ENCODE measurements at regions not wholly inside any gene's neighbourhood (a gene's known extent, or its start where the extent isn't known, plus 50 kb on each side); places are given as distances from the start of the nearest gene placed in this dataset.

DNA sequence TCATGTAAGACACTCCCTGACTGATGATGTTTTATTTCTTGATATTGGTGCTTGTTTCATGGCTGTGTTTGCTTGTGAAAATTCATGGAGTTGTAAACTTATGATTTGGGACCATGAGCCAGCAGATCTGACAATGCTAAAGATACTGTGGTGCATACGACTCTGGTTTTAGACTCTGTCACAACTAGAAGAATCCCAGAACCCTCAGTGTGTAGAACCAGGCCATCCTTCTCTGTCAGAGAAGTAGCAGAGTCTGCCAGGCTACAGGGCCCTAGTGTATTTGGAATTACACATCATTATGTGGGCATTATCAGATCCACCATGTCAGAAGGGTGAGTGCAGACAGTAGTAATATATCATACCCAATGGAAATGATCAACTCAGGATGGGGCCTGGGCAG, 209.8 kb upstream of the POU2AF2 start:
- no peak for DNase-seq (ENCODE audit: low spot score)

DNA sequence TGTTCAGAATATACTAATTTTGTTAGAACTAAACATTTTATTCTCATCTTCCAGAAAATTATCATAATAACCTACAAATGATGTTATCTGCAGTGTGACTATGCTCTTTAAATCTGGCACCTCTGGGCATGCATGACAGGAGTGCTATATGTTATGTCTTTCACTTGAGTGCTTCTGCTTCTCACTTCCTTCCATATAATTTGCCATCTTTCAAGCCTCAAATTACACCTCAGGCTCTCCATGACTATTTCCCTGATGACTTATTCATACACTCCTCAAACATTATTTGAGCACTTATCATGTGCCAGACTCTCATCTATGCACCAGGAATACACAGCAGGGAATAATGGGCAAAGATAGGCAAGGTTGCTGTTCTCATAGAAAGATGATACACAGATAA, 219.3 kb upstream of the POU2AF2 start:
- no peak for DNase-seq (ENCODE audit: low spot score)

DNA sequence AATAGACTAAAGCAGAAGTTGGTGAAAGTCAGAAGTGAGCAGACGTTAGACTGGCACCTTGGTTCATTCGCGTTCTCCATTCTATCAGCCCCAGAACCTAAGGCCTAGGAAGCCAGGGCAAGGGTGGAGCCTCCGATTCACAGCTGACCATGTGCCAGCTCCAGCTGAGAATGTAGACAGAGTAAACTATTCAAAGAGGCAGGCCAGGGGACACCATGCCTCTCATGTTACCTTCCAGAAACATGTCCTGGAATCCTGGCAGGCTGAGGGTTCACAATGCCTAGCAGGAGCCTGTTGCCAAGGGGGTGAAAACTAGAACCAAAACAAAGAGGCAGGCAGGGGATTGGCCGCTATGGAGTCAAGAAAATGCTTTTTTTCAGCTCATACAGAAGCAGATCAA, 224.4 kb upstream of the POU2AF2 start:
- no peak for DNase-seq (ENCODE audit: low spot score)

DNA sequence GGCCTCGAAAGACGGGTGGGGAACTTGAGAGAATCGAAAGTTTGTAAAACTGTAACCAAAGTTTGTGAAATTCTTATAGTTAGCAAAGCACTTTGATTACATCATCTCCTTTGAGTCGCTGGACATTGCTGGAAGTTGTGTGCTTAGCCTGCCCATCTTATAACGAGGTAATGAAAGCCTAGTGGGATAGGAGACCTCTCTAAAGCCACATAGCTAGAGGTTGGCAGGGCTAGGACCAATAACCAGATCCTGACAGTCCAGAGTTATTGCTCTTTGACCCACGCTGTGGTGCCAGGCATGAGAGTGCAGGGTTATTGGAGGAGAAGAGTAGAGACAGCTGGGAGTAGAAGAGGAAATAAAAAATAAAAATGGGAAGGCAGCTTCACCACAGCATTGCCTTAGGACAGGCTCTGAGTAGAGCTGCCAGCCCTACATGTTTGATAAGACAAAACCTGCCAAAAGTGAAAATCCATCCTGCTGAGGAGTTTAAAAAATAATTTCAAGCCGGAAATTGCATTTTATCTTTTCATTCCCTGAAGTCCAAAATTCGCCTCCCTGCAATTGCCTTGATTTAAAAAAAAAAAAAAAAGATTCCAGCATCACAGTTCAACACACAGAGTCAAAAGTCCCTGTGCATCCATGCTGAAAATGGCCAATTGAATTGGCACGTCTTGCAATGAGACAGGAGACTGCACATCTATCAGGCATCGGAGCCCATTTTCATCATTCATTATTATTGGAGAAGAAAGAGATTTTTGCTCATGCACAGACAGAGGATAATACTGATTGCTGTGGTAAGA, 225.5 kb upstream of the POU2AF2 start:
- DNase-seq (ENCODE audit: low spot score): no peak

DNA sequence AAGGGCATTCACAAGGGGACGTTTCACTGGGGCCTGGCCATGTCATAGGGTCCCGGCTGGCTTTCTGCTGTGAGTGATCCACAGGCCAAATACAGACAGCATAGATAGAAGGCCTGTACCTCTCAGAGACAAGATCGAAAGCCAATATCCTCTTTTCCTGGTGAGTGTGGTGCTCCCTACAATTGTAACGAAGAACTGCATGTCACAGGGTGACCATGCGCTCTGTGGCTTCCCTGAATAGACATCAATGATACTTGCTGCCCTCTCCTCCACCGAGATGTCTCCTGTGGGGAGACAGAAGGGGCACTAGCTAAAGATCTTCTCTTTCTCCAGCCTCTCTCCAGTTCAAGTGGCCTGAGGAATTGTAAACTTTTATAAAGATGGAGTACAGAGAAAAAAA, 226.1 kb upstream of the POU2AF2 start:
- DNase-seq (ENCODE audit: low spot score): no peak

DNA sequence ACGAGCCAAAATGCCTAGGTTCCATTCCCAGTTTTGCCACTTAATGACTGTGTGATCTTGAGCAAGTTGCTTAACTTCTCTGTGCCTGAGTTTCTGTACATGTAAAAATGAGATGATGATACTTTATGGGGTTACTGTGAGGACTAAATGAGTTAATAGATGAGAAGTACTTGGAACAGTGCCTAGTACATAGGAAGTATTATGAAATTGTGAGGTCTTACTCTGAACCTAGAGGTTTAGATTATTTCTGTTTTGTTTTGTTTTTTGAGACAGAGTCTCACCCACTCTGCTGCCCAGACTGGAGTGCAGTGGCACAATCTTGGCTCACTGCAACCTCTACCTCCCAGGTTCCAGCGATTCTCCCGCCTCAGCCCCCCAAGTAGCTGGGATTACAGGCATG, 227.0 kb upstream of the POU2AF2 start:
- DNase-seq (ENCODE audit: low spot score): no peak

DNA sequence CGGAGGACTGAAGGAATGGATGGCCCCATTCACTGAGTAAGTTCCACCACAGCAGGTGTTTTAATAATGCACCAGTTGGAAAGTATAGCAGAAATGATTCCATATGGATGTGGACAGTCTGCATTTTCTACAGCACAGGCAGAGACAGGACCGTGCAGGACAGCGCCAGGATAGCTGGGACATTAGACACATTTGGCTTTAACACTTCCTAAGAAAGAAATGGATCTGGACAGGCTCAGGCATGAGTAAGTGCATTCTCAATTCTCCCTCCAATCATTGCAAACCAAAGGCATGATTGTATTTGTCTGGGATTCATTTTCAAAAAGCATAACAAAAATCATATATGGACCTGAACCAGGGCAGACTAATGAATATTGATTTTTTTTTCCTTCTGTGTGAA, 233.0 kb upstream of the POU2AF2 start:
- no peak for DNase-seq (ENCODE audit: low spot score)

DNA sequence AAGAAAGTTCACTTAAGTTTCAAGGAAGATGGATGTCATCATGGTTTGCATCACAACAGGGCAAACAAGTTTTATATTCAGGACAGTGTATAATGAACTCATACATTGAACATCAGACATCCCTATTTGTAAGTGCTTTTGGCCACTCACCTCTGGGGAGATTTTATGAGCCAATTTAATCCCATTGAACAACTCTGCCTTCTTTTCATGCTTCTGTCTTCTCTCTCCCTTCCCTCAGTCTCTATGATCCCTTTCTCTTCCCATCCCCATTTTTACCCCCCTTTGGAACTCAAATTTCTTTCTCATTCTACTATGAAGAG, 234.3 kb upstream of the POU2AF2 start:
- DNase-seq (ENCODE audit: low spot score): no peak

DNA sequence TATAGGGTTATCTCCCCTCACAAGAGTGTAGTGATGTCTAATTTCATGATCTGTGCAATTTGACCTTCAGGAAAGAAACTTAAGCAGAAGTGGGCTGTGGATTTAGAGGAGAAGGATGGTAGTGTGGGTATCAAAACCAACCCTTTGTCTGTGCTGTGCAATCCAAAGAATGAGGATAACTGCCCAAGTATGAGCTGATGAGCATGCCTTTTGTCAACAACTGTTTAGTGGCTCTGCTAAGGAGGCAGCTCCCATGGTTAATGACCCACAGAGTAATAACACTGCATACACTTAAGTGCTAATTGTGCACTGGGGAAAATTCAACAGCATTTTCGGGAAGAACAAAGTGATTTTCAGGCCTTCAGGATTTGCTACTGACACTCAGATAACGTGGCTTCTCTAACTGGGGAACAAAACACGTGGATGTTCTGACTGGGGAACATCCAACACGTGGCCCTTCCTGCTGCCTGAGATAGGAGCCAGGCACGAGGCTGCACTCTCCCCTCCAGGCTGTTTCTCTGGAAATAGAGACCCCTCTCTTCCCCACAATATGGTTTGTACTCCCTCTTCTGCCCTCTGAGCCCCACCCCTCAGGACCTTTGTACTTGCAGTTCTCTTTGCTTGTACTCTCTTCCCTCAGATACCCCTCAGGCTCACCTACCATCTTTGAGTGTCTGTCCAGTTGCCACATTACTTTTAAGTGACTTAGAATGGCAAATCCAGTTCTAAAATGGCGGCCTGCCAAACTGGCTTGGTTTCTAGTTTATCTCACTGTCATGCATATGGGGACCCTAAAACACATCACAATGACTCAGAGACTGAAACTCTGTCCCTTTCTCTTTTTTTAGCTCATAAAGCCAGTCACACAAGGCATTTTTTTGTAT, 234.9 kb upstream of the POU2AF2 start:
- DNase-seq (ENCODE audit: low spot score): no peak

DNA sequence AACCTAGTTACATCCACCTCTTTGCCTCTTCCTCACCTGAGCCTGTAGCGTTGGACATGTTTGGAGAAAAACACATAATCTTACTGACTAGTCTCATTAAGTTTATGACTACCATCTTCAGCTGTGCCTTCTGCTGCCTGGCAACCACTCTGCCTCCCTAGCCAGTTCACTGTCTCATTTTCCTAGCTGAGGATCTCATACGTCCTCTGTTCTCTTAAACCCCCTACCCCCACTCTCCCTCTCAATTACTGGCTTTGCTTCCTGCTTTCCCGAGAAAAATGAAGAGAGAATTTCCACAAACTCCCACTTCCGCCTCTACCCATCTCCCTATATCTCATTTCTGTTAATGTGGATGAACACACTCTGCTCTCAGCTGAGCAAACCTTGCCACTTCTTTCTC, 239.3 kb upstream of the POU2AF2 start:
- no peak for DNase-seq (ENCODE audit: low spot score)

DNA sequence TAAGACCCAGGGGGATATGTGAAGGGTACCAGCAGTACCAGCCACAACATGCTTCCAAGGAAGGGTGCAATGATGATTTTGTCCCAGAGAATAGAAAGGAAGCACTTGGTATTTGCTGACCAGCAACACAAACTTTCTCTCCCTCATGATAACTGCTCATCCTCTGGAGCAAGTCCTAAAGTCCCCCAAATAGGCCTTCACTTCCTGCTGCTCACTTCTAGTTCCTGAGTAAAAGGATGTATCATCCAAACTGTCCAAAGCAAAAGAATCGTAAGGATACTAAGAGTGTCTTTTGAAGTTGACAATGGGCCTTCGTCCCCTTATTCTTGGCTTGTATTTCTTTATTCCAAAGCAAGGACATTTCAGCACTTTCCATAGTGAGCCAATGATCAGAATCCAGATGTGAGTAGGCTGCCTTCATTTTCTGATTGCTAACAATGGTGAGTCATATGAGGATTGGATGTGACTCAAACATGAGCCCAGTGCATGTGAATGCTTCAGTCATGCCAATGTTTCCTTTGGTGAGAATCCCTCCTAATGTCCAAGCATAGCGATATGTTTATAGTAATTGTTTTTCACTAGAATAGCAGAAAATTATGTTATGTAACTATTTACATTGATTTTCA, 243.4 kb upstream of the POU2AF2 start:
- no peak for DNase-seq (ENCODE audit: low spot score)

DNA sequence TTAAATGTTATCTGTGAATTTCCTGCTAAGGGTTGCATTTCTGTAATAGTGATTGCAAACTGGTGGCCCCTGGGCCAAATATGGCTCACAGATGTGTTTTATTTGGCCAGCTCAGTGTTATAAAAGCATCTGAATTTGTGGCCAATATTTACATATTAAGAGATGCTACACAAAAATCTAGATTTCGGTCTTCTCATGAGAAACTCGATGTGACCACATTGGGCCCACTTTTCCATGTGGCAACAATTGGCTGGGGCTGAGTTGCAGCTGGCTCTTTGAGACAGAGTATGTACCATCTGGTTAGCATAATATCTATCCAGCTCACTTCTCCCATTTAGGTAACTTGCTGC, 244.5 kb upstream of the POU2AF2 start:
- no peak for DNase-seq (ENCODE audit: low spot score)

DNA sequence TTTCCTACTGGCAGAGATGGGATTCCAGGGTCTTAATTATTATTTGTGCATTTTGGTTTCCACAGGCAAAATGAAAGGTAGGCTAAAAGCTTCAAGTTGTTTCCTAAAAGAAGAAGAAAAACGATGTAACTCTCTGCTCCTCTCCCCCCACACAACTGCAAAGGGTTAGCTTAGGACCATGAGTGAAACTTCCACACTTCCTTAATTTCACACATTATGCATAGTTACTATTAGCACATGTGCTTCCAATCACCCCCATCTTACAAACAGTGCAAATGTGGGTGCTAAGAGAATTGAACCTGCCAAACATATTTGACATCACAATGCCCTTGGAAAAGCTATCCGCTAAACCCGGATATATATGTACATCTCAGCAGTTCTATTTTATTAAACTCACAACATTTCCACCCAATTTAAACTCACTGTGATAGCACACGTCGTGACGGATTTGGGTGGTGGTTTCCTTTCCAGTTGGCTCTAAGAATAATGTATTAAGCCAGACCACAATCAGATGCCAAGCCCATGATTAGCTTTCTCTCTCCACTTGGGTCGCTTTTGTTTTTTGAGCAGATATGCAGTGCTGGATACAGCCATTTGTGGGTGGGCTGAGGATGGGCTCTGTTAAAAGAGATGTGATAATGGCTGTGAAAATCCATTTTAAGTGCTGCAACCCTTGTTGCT, 245.0 kb upstream of the POU2AF2 start:
- DNase-seq (ENCODE audit: low spot score): no peak

DNA sequence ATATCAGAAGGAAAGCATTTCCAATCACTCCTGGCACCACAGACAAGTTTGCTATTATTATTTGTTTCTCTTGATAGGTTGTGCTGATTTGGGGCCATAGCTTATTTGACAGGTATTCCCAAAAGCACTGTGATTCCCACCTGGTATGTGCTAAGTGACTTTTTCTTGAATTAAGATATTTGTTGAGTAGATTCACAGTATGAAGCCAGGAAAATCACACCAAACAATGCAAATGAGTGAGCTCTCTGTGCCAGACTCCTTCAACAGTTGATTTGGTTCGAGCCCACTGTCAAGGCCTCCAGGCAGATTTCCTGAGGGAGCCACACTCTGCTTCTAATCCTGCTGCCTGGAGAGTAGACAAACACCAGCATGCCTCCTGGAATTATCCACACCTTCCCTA, 253.0 kb upstream of the POU2AF2 start:
- no peak for DNase-seq (ENCODE audit: low spot score)

DNA sequence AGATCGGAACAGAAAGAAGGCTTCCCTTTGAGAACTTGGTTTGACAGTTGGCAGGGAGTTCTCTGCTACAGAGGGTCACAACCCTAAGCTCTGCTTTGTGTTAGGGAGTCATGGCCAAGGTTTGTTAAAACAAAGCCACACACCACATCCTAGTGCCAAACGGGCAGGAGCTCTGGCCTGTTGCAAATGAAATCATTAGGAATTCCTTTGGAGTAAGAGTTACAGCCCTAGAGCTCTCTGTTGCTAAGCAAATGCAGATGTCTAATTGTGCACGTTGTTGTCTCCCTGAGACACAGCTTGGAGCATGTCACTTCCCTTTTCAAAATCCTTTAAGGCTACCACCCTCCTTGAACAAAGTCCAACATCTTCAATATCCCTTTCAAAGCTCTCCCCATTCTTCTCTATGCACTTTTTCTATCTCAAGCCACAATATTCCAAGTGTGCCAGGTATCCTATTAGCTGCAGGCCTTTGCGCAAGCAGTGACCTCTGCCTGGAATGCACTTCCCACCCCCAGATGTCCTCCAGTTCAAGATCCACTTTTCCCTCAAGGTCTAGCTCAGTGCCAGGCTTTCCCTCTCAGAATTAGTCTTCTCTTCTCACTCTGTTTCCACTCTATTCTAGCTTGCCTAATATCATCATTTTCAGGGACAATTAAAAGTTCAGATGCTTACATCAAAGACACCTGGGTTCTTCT, 253.7 kb upstream of the POU2AF2 start:
- no peak for DNase-seq (ENCODE audit: low spot score)

DNA sequence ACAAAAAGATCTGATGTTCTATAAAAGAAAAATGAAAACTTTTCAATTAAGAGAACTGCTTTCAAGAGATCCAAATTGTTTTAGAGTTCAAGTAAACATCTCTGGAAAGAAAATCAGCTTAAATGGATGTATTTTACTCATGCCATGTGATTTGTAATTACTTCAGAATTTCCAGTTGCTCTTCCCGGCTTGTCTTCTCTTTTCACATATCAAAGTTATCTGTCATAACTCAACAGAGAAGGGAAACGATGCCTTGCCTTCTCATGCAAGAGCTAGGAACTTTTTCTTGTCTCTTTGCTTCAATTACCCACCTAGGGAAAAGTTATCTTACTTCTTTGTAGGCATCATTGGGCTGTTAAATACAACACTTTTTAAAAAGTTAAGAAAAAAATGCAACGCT, 255.2 kb upstream of the POU2AF2 start:
- no peak for DNase-seq (ENCODE audit: low spot score)

DNA sequence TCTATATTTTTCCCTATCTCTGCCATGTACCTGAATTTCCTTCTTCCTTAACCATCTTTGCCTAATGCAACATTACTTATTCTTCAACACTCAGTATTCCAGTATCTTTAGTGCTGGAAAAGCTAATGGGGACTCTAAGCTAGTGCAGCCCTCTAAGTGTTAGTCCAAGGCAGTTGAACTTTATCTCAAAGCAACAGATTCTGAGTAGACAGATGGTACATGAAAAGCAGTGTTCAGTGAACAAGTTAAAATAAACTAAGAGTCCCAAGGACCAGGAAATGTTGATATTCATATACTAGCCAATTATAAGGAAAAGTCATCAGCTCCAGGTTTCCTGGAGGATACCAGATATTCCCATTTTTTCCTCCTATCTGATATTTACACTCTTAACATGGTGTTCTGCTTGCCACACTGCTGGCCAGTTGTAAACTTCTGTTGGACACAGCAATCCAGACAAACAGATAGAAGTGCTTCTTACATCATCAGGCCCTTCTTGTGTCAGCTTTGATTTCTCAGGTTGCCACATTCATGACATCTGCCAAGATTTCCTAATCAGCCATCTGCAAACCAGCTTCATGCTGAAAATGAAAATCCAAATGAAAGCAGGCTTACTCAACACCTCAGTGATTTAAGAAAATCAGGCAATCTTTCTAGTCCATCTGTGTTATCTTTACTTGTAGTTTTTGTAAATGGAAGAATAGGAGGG, 255.9 kb upstream of the POU2AF2 start:
- no peak for DNase-seq (ENCODE audit: low spot score)

DNA sequence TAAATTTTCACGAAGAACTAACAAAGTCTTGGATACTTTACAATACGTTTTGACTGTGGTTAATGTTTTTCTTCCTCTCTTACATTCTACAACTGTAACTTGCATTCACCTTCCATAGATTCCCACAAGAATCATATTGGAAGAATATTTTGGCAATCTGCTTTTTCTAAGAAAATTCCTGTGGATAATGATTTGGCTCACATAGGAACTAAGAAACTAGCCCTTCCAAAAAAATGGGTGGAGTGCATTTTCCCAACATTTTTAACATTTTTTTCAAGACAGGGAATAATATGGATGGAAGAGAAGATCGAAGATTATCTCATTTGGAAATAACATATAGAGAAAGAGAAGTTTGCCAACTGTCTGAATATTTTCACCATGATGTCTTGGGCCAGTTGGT, 256.9 kb upstream of the POU2AF2 start:
- DNase-seq (ENCODE audit: low spot score): no peak

DNA sequence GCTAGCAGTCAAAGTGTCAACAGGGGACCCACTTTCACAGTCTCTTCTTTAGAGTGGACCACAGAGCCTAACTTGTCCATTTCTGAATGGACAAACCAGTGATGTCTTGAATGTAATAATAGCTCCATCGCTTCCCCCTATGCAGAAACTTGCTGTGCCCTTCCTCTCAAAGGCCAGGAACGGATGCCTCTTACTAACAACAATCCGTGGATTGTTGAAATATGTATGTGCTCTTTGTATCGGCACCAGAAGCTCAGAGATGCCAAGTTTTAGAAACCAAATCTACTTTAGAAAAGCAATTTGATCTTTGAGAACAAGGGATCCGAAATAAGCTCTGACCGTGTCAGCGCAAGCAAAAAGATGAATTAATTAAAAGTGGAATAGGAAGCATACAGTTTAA, 259.5 kb upstream of the POU2AF2 start:
- DNase-seq (ENCODE audit: low spot score): no peak

DNA sequence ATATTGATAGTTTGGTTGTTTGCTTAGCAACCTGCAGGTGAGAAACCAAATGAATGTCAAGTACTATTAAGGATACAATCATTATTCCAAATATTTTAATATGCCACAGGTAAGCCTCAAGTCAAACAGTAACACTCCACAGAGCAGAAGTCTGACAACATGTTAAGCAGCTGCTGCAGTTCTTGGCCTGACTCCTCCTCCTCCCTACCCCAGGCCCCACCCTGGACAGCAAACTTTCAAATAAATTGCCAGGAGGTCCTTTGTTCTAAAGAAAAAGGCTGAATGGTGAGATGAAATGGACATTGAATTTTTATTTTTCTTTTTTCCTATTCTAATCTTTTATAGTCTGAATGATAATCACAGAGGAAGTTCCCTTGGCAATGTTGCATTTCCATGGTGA, 260.0 kb upstream of the POU2AF2 start:
- no peak for DNase-seq (ENCODE audit: low spot score)

DNA sequence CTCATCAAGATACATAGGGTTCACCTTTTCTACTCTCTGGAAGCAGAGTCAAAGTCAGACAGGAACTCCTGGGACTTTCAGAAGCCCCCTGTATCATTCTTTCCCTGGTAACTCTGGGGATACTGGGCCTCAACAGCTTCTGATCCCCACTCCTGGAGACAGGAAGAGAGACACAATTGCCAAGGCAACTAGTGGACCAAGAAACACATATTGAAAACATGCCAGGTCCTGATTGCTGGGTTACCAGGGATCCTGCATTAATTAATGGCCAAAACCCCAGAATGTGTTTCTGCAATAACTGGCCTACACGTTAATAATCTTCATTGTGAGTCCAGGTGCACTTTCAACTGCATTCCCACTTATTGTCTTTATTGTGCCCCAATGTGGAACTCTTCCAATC, 260.8 kb upstream of the POU2AF2 start:
- DNase-seq (ENCODE audit: low spot score): no peak

DNA sequence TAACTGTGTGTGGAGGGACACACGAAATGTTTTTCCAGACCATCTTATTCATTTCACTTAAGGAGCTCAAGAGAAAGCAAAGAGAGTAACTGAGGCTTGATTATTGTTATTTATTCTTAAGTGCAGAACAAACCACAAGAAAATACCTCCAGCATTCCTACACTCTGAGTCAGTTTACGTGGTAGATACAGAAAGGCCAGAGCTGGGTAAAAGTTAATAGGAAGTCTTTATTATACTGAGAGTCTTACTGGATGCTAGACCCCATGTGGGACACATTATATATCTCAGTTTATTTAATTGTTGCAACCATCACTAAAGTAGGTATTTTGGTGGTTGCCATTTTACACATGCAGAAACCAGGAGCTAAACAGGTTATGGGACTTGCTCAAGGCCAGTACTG, 261.4 kb upstream of the POU2AF2 start:
- no peak for DNase-seq (ENCODE audit: low spot score)
